Kidney (tissue), 13 donors: ENCODE measurements at regions not wholly inside any gene's neighbourhood (a gene's known extent, or its start where the extent isn't known, plus 50 kb on each side); places are given as distances from the start of the nearest gene placed in this dataset.

Experiments
- DNase-seq, 5 donors: peaks; one replicate each; pipeline ENCODE4 v3.0.0-alpha.2; 2013 to 2020
- FAIRE-seq: peaks from 2 replicates; lab custom pipeline; 2012; peaks lifted over from hg19 to GRCh38; lab: Jason Lieb, UNC
- H3K27ac ChIP-seq, 2 donors: one replicate each; pipeline ENCODE4 v1.7.0; 2013; ENCODE audit warnings: low read depth in 2 of 2, low read length in 2 of 2, inconsistent platforms in 1 of 2
- H3K27me3 ChIP-seq: one replicate; pipeline ENCODE4 v1.7.1; 2013; ENCODE audit warnings: low read length, inconsistent platforms; ENCODE audit not compliant: control insufficient read depth, insufficient read depth
- H3K36me3 ChIP-seq, 3 donors: one replicate each; pipeline versions ENCODE4 v1.7.0 to v1.7.1; 2013; ENCODE audit warnings: low read length in 3 of 3, control low read depth in 1 of 3, inconsistent platforms in 1 of 3; ENCODE audit not compliant: insufficient read depth in 3 of 3, control insufficient read depth in 2 of 3
- H3K4me1 ChIP-seq, 3 donors: one replicate each; pipeline versions ENCODE4 v1.7.0 to v1.7.1; 2013; ENCODE audit warnings: low read length in 3 of 3, inconsistent platforms in 1 of 3, low read depth in 1 of 3; ENCODE audit not compliant: control insufficient read depth in 2 of 3, insufficient read depth in 2 of 3
- H3K4me3 ChIP-seq, 3 donors: one replicate each; pipeline versions ENCODE4 v1.7.0 to v1.8.1; 2013; ENCODE audit warnings: low read length in 3 of 3, control low read depth in 1 of 3, inconsistent platforms in 1 of 3
- H3K9ac ChIP-seq, 3 donors: one replicate each; pipeline versions ENCODE4 v1.7.0 to v1.7.1; 2013; ENCODE audit warnings: low read length in 3 of 3, control low read depth in 1 of 3, inconsistent platforms in 1 of 3
- H3K9me3 ChIP-seq, 3 donors: one replicate each; pipeline versions ENCODE4 v1.7.0 to v1.7.1; 2013; ENCODE audit warnings: low read length in 3 of 3, control low read depth in 1 of 3, inconsistent platforms in 1 of 3; ENCODE audit not compliant: control insufficient read depth in 2 of 3, insufficient read depth in 1 of 3
- CTCF ChIP-seq: IDR thresholded peaks from 3 replicates; pipeline ENCODE4 v1.5.1; 2012; ENCODE audit warnings: mild to moderate bottlenecking, moderate library complexity, borderline replicate concordance; ENCODE audit not compliant: insufficient read depth; ENCODE audit errors: extremely low read depth
- intact Hi-C: fragments of 100-400 bp; cut with DNase I; formaldehyde crosslinking; loops from one replicate; pipeline ENCODE4 v1.11.1; 2022
- donor health status: control.
- donor health status: control.
- donor health status: control.
- donor health status: control.
- donor health status: control.
- donor health status: DM: yes; HTN: yes; CAD: no.
- donor health status: Normal renal cell carcinoma (clear cell type).

- intact Hi-C loops, result no loop called here
- H3K4me1 ChIP-seq, result no peaks in the 10 kb centered on the region
- H3K9ac ChIP-seq, result no peak overlapping the region
- DNase-seq (no peak), FAIRE-seq (no peak)
- H3K27ac ChIP-seq, result no peak overlapping the region
- H3K27me3 ChIP-seq, result no peaks in the 10 kb centered on the region
- no peak overlapping the region for H3K4me3 ChIP-seq
- no peaks in the 10 kb centered on the region for H3K36me3 ChIP-seq
- no peaks in the 10 kb centered on the region for H3K9me3 ChIP-seq
- no peak for TF ChIP-seq CTCF
Observed at GRCh38 chr5:8601831-8602354, 732.9 kb downstream of the MTRR start.

- intact Hi-C loops, result no loop called here
- TF ChIP-seq CTCF, result no peak
- no peak for FAIRE-seq
Observed at GRCh38 chr5:8606231-8606630, 737.3 kb downstream of the MTRR start.

GRCh38 chr5:8611067-8611466, 742.1 kb downstream of the MTRR start:
- no peak for DNase-seq
- Histone ChIP-seq H3K27me3 (no peaks in the 10 kb centered on the region), H3K9ac (no peak overlapping the region), H3K9me3 (no peaks in the 10 kb centered on the region), H3K36me3 (no peaks in the 10 kb centered on the region), H3K27ac (no peak overlapping the region), H3K4me3 (no peak overlapping the region), H3K4me1 (no peaks in the 10 kb centered on the region)
- no peak for TF ChIP-seq CTCF
- intact Hi-C loops, result no loop called here
- FAIRE-seq, result no peak

More at GRCh38 chr5:8606231-8606630, 737.3 kb downstream of the MTRR start:
- Histone ChIP-seq H3K4me1 (no peaks in the 10 kb centered on the region), H3K27me3 (no peaks in the 10 kb centered on the region), H3K9ac (no peak overlapping the region), H3K27ac (no peak overlapping the region), H3K4me3 (no peak overlapping the region), H3K36me3 (no peaks in the 10 kb centered on the region), H3K9me3 (no peaks in the 10 kb centered on the region)
- no peak for DNase-seq

- no peak for TF ChIP-seq CTCF
- intact Hi-C loops, result no loop called here
- FAIRE-seq (no peak), DNase-seq (no peak)
- no peaks in the 10 kb centered on the region for H3K9me3 ChIP-seq
- no peaks in the 10 kb centered on the region for H3K27me3 ChIP-seq
- no peak overlapping the region for H3K4me3 ChIP-seq
- no peak overlapping the region for H3K9ac ChIP-seq
- H3K36me3 ChIP-seq, result no peaks in the 10 kb centered on the region
- no peaks in the 10 kb centered on the region for H3K4me1 ChIP-seq
- H3K27ac ChIP-seq, result no peak overlapping the region
Observed at GRCh38 chr5:8613078-8613685, 744.2 kb downstream of the MTRR start.
